ENCODE measurements at regions not wholly inside any gene's neighbourhood (a gene's known extent, or its start where the extent isn't known, plus 50 kb on each side); places are given as distances from the start of the nearest gene placed in this dataset.
"Not testable (repeated sequence)": the region's sequence is repeated elsewhere in the genome, so short reads cannot be mapped to it uniquely, and the experiment has no call there.

DNA sequence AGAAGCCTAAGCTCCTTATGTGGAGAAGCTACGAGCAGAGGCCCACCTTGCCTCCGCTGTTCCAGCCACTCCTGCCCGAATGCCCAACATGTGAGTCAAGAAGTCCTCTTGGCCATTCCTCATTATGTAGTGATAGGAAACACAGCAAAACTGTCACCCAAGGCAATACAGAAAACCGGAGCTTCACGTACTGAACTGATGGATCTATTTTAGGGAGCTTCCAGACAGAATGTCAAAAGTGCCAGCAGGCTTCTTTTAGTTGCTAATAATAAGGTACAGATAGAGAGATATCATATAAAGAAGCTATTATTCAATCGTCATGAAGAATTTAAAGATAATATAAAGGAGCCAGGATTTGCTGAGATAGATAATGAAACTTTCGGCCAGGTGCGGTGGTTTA lies 91.6 kb upstream of the SYT10 start:
- Histone ChIP-seq H3K36me3 (ENCODE audit: low read depth, missing control alignments) (no peaks in the 10 kb centered on the region), H3K27me3 (no peaks in the 10 kb centered on the region), H3K27ac (no peak overlapping the region), H3K4me3 (no peak overlapping the region), H3K4me1 (no peaks in the 10 kb centered on the region), H3K9me3 (no peaks in the 10 kb centered on the region)
- TF ChIP-seq CTCF (IDR thresholded peaks at IDR 0.05) = no peak
- no peak for TF ChIP-seq POLR2A (IDR thresholded peaks at IDR 0.05)
- intact Hi-C loops (cut with DNase I; ENCODE audit: low total_unique reads) = no loop called here
- no peak for DNase-seq
- 77 to 87% methylated on average over 8 of the region's 8 CpGs for WGBS, 2 donors

DNA sequence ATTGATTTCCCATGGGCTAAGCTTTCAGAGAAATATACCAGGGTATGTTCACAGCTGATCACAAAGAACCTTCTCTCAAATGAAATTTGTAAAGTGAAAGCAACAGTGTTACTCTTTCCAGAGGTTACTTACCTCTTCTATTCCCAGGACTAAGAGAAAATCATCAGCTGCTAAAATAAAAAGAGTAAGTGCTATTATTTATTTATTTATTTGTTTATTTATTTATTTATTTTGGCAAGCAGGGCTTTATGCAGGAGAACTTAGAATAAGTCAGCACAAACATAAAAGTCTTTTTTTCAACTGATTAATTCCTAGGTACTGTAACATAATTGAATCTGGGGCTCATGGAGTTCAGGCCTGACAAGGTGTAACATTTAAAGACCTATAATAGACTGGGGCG lies 93.9 kb upstream of the SYT10 start:
- no peak overlapping the region for H3K4me3 ChIP-seq
- 92 to 100% methylated on average over 1 of the region's 1 CpG for WGBS, 2 donors
- intact Hi-C loops (cut with DNase I; ENCODE audit: low total_unique reads) = no loop called here

DNA sequence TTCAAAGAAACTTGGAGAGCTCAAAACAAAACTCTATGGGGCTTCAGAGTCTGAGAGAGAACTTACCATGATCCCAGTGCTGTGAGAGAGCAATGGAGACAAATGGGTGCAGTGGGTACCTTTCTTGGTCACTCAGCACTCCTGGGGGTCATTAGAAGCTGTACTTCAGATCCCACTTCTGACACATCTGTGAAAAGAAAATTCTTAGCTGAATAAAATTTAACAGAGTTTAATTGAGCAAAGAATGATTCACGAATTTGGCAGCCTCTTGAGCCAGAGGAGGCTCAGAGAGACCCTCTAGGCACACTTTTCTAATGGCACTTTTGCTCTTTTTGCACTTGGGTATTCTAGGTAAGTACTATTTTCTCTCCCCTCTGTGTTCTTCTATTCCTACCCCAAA lies 96.8 kb upstream of the SYT10 start:
- no peak for DNase-seq
- H3K36me3 ChIP-seq (ENCODE audit: low read depth, missing control alignments) = no peaks in the 10 kb centered on the region
- H3K9me3 ChIP-seq = no peaks in the 10 kb centered on the region
- TF ChIP-seq CTCF (IDR thresholded peaks at IDR 0.05) (no peak), POLR2A (IDR thresholded peaks at IDR 0.05) (no peak)
- no peaks in the 10 kb centered on the region for H3K27me3 ChIP-seq
- H3K4me1 ChIP-seq = no peaks in the 10 kb centered on the region
- no peak overlapping the region for H3K27ac ChIP-seq
- 75 to 84% methylated on average over 1 of the region's 1 CpG for WGBS, 2 donors
- intact Hi-C loops (cut with DNase I; ENCODE audit: low total_unique reads) = no loop called here
- H3K4me3 ChIP-seq = no peak overlapping the region

More for the DNA sequence above, 93.9 kb upstream of the SYT10 start:
- H3K36me3 ChIP-seq (ENCODE audit: low read depth, missing control alignments) = no peaks in the 10 kb centered on the region
- no peak for TF ChIP-seq POLR2A (IDR thresholded peaks at IDR 0.05)
- TF ChIP-seq CTCF (IDR thresholded peaks at IDR 0.05) = no peak
- no peak for DNase-seq
- no peaks in the 10 kb centered on the region for H3K27me3 ChIP-seq
- no peak overlapping the region for H3K27ac ChIP-seq
- no peaks in the 10 kb centered on the region for H3K9me3 ChIP-seq
- H3K4me1 ChIP-seq = no peaks in the 10 kb centered on the region

- no peaks in the 10 kb centered on the region for H3K36me3 ChIP-seq (ENCODE audit: low read depth, missing control alignments)
- H3K27ac ChIP-seq = no peak overlapping the region
- TF ChIP-seq CTCF (IDR thresholded peaks at IDR 0.05) (no peak), POLR2A (IDR thresholded peaks at IDR 0.05) (no peak)
- H3K27me3 ChIP-seq = no peaks in the 10 kb centered on the region
- 90 to 93% methylated on average over 3 of the region's 3 CpGs for WGBS, 2 donors
- no peaks in the 10 kb centered on the region for H3K9me3 ChIP-seq
- no peak overlapping the region for H3K4me3 ChIP-seq
- H3K4me1 ChIP-seq = no peaks in the 10 kb centered on the region
- no peak for DNase-seq
- intact Hi-C loops (cut with DNase I; ENCODE audit: low total_unique reads) = no loop called here
Measured at GRCh38 chr12:33546004-33546403, 106.4 kb upstream of the SYT10 start.

DNA sequence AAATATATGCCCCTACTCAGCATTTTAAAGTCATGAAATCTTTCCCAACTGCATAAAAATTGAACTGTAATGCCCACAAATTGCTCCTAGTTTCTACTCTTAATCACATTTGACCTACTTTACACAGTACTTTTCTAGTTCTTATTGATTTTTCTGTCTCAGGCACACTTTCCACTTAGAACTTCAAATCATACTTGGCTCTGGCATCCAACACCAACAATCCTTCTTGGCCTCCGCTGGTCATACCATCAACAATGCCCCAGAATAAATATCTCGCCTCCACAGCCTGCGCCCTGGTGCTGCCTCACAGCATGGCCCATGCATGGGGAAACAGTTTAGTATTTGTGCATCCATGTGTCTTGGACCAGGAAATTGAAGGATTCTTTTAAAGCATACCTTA lies 107.5 kb upstream of the SYT10 start:
- no peaks in the 10 kb centered on the region for H3K4me1 ChIP-seq
- H3K4me3 ChIP-seq = no peak overlapping the region
- H3K9me3 ChIP-seq = no peaks in the 10 kb centered on the region
- TF ChIP-seq POLR2A (IDR thresholded peaks at IDR 0.05) (no peak), CTCF (IDR thresholded peaks at IDR 0.05) (no peak)
- WGBS, 2 donors = 93 to 97% methylated on average over 3 of the region's 3 CpGs
- H3K27ac ChIP-seq = no peak overlapping the region
- no peaks in the 10 kb centered on the region for H3K27me3 ChIP-seq
- intact Hi-C loops (cut with DNase I; ENCODE audit: low total_unique reads) = no loop called here
- no peaks in the 10 kb centered on the region for H3K36me3 ChIP-seq (ENCODE audit: low read depth, missing control alignments)
- no peak for DNase-seq

DNA sequence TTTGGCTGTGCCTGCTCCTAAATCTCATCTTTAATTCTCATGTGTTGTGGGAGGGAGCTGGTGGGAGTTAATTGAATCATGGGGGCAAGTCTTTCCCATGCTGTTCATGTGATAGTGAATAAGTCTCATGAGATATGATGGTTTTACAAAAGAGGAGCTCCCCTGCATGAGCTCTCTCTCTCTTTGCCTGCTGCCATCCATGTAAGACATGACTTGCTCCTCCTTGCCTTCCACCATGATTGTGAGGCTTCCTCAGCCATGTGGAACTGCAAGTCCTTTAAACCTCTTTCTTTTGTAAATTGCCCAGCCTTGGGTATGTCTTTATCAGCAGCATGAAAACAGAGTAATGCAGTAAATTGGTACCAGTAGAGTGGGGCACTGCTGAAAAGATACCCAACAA lies 110.6 kb upstream of the SYT10 start:
- H3K9me3 ChIP-seq; H3K36me3 ChIP-seq (ENCODE audit: low read depth, missing control alignments); intact Hi-C loops (cut with DNase I; ENCODE audit: low total_unique reads); H3K4me1 ChIP-seq; DNase-seq; H3K27me3 ChIP-seq; H3K27ac ChIP-seq; H3K4me3 ChIP-seq: not testable (repeated sequence)
